Smooth muscle cell (in vitro differentiated cells): ENCODE measurements at regions not wholly inside any gene's neighbourhood (a gene's known extent, or its start where the extent isn't known, plus 50 kb on each side); places are given as distances from the start of the nearest gene placed in this dataset.

Experiments used
- DNase-seq: peaks from one replicate; lab custom pipeline; 2025; ENCODE audit not compliant: unreplicated experiment; lab: John Stamatoyannopoulos, UW
- H2AFZ ChIP-seq: fragments of 200-600 bp; sonication (generic); 2 replicates; pipeline ENCODE4 v1.6.0; 2016; ENCODE audit warnings: antibody characterized with exemption, low read depth, mild to moderate bottlenecking
- H3F3A ChIP-seq: fragments of 200-600 bp; sonication (generic); 2 replicates; pipeline ENCODE4 v1.6.0; 2017; ENCODE audit warnings: antibody characterized with exemption, low read depth
- H3K27ac ChIP-seq: fragments of 200-600 bp; sonication (generic); 2 replicates; pipeline ENCODE4 v1.5.1; 2016; ENCODE audit warnings: low read depth, mild to moderate bottlenecking
- H3K27me3 ChIP-seq: fragments of 200-600 bp; sonication (generic); 2 replicates; pipeline ENCODE4 v1.6.1; 2016; ENCODE audit warnings: low read depth, mild to moderate bottlenecking
- H3K36me3 ChIP-seq: fragments of 200-600 bp; sonication (generic); 2 replicates; pipeline ENCODE4 v1.5.1; 2016; ENCODE audit warnings: low read depth
- H3K4me1 ChIP-seq: fragments of 200-600 bp; sonication (generic); 2 replicates; pipeline ENCODE4 v1.5.1; 2016; ENCODE audit warnings: low read depth
- H3K4me2 ChIP-seq: fragments of 200-600 bp; sonication (generic); 2 replicates; pipeline ENCODE4 v1.6.0; 2016; ENCODE audit warnings: mild to moderate bottlenecking
- H3K4me3 ChIP-seq: fragments of 200-600 bp; sonication (generic); 2 replicates; pipeline ENCODE4 v1.5.1; 2016; ENCODE audit warnings: mild to moderate bottlenecking
- H3K79me2 ChIP-seq: fragments of 200-600 bp; sonication (generic); 2 replicates; pipeline ENCODE4 v1.6.0; 2016; ENCODE audit warnings: low read depth, mild to moderate bottlenecking
- H3K9ac ChIP-seq: fragments of 200-600 bp; sonication (generic); 2 replicates; pipeline ENCODE4 v1.6.0; 2016; ENCODE audit warnings: low read depth
- H3K9me3 ChIP-seq: fragments of 200-600 bp; sonication (generic); replicated peaks from 2 replicates; pipeline ENCODE4 v1.5.1; 2016; ENCODE audit warnings: low read depth
- H4K20me1 ChIP-seq: fragments of 200-600 bp; sonication (generic); 2 replicates; pipeline ENCODE4 v1.6.0; 2016; ENCODE audit warnings: low read depth
- CTCF ChIP-seq: fragments of 200-600 bp; sonication (generic); IDR thresholded peaks from 2 replicates; pipeline ENCODE4 v1.5.1; 2017; ENCODE audit warnings: borderline replicate concordance, mild to moderate bottlenecking, antibody characterized with exemption; ENCODE audit not compliant: insufficient read depth, poor library complexity, severe bottlenecking
- WGBS: methylation state at CpG from one replicate; pipeline ENCODE4 v1.1.7; 2016; ENCODE audit warnings: low lambda C conversion rate; 5-methylcytosine and 5-hydroxymethylcytosine counted together

DNA sequence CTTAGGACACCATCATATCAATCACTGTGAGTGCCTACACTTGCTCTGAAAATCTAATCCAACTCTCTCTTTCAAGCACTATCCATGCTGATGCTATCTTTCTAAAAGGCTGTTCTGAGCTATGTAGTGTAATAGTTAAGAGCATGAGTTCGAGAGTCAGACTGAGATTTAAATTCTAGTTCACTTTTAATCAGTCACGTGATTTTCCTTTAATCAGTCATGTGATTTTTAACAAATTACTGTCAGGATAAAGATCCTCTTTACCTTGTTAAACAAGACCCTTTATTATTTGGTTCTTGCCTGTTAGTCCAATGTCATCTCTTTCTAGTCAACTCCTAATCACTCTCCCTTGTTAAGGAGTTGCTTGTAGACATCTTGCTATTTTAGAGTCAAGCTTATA lies 653.0 kb downstream of the RPL10L start:
- no peaks in the 10 kb centered on the region for H3K27me3 ChIP-seq
- no peaks in the 10 kb centered on the region for H3K79me2 ChIP-seq
- TF ChIP-seq CTCF, result no peak
- H3K9ac ChIP-seq, result no peak overlapping the region
- DNase-seq, result no peak
- H3K4me2 ChIP-seq, result no peak overlapping the region
- no peaks in the 10 kb centered on the region for H3K36me3 ChIP-seq
- no peaks in the 10 kb centered on the region for H3F3A ChIP-seq
- no peaks in the 10 kb centered on the region for H3K4me1 ChIP-seq
- no peak overlapping the region for H3K27ac ChIP-seq
- no peak overlapping the region for H3K4me3 ChIP-seq
- H4K20me1 ChIP-seq, result no peaks in the 10 kb centered on the region
- H2AFZ ChIP-seq, result no peak overlapping the region
- H3K9me3 ChIP-seq, result no peaks in the 10 kb centered on the region
- WGBS, result 80% methylated on average over 2 of the region's 2 CpGs

DNA sequence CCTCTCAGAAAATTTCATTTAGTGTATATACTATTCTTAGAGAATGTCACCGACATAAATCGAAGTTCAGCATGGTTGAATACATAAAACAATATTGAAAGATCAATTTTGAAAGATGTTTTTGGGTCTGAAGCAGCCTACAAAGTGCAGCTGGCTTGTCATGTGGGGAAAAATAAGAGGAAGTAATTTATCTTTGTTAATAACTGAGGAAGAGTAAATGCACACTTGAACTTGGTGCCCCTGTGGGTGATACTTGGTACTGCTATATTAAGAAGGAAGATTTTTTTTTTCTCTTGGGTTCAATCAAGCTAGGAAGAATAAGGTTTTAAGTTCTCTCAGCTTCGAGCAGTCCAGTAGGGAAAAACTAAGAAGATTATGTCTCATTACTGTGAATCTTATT lies 661.3 kb downstream of the RPL10L start:
- Histone ChIP-seq H3K36me3 (no peaks in the 10 kb centered on the region), H2AFZ (no peak overlapping the region), H3K27ac (no peak overlapping the region), H3K79me2 (no peaks in the 10 kb centered on the region), H4K20me1 (no peaks in the 10 kb centered on the region), H3K9ac (no peak overlapping the region), H3K4me1 (no peaks in the 10 kb centered on the region), H3K27me3 (no peaks in the 10 kb centered on the region), H3K4me2 (no peak overlapping the region), H3K4me3 (no peak overlapping the region), H3K9me3 (no peaks in the 10 kb centered on the region), H3F3A (no peaks in the 10 kb centered on the region)
- WGBS, result 86% methylated on average over 3 of the region's 3 CpGs
- TF ChIP-seq CTCF, result peak; percentile 30
- DNase-seq, result no peak

DNA sequence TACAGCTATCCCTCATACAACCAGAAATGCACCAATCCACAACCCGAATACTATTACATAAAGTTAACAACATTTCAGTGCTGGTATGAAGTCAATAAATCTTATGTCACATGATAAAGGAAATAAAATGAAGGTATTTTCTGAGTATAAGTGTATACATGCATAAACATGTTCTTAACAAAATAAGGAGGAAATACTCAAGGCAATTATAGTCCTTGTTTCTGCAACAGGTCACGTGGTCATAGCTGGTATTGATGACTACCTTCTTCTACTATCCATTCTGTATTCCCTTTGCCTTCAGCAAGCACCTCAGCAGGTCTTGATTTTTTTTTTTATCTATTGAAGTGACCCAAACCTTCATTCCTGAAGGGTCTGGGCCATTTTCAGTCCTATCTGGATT lies 675.6 kb downstream of the RPL10L start:
- no peak overlapping the region for H2AFZ ChIP-seq
- no peaks in the 10 kb centered on the region for H3K27me3 ChIP-seq
- DNase-seq, result no peak
- no peak overlapping the region for H3K27ac ChIP-seq
- H3K9ac ChIP-seq, result no peak overlapping the region
- H3K4me3 ChIP-seq, result no peak overlapping the region
- no peaks in the 10 kb centered on the region for H3K9me3 ChIP-seq
- H3K79me2 ChIP-seq, result no peaks in the 10 kb centered on the region
- H3F3A ChIP-seq, result no peaks in the 10 kb centered on the region
- no peak overlapping the region for H3K4me2 ChIP-seq
- 90% methylated on average over 2 of the region's 2 CpGs for WGBS
- H3K36me3 ChIP-seq, result no peaks in the 10 kb centered on the region
- no peak for TF ChIP-seq CTCF
- H3K4me1 ChIP-seq, result no peaks in the 10 kb centered on the region
- H4K20me1 ChIP-seq, result no peaks in the 10 kb centered on the region

DNA sequence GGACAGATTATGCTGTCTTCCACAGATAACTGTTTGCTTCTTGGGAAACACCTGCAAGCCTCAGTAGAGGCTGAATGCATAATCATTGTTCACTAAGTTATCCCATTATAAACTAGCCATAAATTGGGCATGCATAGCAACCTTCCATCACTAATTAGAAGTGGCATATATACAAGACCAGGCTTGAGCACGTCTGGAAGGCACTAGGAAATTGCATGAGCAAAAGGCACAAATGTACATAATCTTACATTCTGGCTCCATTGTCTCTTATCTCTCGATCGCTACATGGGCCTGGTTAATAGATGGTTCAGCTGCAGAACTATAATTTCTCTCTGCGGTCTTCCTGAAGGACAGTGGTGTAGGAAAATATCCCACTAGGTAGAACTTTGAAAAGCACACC lies 679.2 kb downstream of the RPL10L start:
- Histone ChIP-seq H3K27me3 (no peaks in the 10 kb centered on the region), H3K9ac (no peak overlapping the region), H3K36me3 (no peaks in the 10 kb centered on the region), H3K4me3 (no peak overlapping the region), H3K4me2 (no peak overlapping the region), H3F3A (no peaks in the 10 kb centered on the region), H2AFZ (no peak overlapping the region), H3K9me3 (no peaks in the 10 kb centered on the region), H4K20me1 (no peaks in the 10 kb centered on the region), H3K27ac (no peak overlapping the region), H3K79me2 (no peaks in the 10 kb centered on the region), H3K4me1 (no peaks in the 10 kb centered on the region)
- DNase-seq, result no peak
- WGBS, result 82% methylated on average over 4 of the region's 4 CpGs
- no peak for TF ChIP-seq CTCF
